Activated naive CD4-positive, alpha-beta T cell treated with Interleukin-2 at 50 U/mL for 16 hours (primary cell): ENCODE measurements at regions not wholly inside any gene's neighbourhood (a gene's known extent, or its start where the extent isn't known, plus 50 kb on each side); places are given as distances from the start of the nearest gene placed in this dataset.
"Not testable (repeated sequence)": the region's sequence is repeated elsewhere in the genome, so short reads cannot be mapped to it uniquely, and the experiment has no call there.

ENCODE experiments used
- DNase-seq: peaks from one replicate; pipeline ENCODE4 v3.0.0-alpha.2; 2020

DNA sequence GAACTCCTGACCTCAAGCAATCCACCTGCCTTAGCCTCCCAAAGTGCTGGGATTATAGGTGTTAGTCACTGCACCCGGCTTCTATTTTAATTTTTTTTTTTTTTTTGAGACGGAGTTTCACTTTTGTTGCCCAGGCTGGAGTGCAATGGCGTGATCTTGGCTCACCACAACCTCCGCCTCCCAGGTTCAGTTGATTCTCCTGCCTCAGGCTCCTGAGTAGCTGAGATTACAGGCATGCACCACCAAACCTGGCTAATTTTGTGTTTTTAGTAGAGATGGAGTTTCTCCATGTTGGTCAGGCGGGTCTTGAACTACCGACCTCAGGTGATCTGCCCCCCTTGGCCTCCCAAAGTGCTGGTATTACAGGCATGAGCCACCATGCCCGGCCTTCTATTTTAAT is 149.1 kb downstream of the MYCN start:
- not testable (repeated sequence) for DNase-seq

DNA sequence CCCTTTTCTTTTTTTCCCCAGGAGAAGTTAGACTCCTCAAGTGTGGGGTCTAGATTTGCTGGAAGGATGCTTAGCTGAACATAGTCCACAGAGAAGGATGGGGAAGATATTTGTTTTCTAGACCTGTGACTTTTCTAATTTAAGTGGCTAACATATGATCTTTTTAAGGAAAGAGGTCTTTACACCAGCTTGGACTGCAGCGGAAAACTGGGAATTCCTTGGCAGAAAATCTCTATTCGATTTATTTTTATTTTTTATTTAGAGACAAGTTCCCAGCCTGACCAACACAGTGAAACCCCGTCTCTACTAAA is 148.4 kb downstream of the MYCN start:
- no peak for DNase-seq

DNA sequence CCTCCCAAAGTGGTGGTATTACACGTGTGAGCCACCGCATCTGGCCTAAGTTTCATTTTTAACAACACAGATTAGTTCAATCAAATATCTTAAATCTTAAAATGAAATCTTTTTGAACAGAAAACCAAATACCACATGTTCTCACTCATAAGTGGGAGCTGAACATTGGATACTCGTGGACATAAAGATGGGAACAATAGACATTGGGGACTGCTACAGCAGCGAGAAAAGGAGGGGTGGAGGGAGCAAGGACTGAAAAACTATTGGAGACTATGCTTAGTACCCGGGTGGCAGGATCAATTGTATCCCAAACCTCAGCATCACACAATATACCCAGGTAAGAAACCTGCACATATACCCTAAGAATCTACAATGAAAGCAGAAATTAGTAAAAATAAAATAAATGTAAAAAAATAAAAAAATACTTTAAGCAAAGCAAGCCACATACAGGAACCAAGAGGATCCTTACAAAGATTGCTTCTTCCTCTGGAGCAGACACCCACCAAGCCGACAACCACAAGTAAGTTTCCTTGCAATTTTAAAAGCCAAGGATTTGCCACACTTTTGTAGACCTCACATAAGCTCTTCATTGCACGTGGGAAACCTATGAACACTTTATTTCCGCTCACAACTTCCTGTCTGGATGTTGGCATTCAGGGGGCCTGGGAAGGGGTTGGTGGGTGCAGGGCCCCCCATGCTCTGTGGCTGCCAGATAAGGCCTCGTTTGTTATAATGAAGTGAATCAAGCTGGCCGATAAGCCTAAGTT is 147.9 kb downstream of the MYCN start:
- no peak for DNase-seq

DNA sequence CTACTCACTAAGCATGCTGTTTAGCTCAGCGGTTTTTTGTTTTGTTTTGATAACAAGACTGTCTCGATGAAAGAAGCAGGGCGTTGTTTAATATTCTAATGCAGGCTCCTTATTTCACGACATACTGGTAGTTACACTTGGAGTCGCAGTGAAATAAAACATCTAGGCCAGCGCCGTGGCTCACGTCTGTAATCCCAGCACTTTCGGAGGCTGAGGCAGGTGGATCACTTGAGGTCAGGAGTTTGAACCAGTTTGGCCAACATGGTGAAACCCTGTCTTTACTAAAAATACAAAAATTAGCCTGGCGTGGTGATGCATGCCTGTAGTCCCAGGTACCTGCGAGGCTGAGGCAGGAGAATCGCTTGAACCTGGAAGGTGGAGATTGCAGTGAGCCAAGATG is 145.8 kb downstream of the MYCN start:
- not testable (repeated sequence) for DNase-seq

DNA sequence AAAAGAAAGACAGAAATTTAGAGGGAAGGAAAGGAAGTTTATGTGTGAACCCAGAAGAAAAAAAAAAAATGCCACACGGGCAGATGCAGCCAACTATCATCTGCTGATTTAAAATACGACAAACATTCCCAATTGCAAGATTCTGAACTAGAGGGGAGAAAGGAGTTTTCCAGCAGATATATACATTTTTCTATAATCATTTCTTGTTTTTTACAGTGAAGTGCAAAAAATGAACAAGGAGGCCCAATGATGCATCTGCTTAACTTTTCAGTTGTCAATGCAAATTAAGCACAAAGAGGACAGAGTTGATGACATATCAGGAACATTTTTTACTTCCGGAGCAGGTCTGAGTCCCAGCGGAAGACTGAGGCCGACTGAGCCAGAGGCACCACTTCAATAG is 144.7 kb downstream of the MYCN start:
- no peak for DNase-seq

DNA sequence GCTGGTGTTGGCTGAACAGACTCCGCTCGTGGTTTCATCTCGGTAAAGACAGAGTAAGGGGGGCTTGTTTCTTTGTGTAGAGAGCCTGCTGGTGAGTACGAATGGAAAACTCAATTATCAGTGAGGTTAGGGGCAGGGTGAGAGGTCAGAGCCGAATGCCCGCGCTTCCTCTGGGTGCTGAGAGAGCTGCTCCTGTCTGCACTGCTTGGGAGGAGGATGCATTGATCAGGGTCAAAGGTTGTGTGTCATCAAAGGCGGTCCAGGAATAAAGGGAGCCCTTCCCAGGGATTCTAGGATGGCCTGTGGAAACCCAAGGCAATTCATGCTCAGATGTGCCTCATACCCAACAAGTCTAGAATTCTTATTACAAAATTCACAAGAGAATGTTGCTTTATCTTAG is 143.9 kb downstream of the MYCN start:
- DNase-seq, result no peak

DNA sequence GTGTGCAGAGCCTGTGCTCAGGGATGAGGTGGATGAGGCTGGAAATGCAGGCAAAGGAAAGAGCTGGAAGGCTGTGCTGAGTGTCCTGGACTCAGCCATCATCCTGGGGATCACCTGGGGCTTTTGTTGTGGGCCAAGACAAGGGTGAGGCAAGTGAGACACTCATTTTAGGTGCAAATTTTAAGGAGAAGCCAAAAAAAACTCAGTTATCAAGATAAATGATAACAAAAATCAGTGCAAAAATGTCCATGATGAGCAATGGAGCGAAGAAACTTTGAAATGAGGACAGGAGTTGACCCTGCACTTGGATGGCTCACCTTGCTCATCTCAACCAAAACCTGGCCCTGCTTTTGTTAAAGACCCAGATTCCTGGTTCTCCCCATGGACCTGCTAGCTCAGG is 141.9 kb downstream of the MYCN start:
- DNase-seq, result no peak

DNA sequence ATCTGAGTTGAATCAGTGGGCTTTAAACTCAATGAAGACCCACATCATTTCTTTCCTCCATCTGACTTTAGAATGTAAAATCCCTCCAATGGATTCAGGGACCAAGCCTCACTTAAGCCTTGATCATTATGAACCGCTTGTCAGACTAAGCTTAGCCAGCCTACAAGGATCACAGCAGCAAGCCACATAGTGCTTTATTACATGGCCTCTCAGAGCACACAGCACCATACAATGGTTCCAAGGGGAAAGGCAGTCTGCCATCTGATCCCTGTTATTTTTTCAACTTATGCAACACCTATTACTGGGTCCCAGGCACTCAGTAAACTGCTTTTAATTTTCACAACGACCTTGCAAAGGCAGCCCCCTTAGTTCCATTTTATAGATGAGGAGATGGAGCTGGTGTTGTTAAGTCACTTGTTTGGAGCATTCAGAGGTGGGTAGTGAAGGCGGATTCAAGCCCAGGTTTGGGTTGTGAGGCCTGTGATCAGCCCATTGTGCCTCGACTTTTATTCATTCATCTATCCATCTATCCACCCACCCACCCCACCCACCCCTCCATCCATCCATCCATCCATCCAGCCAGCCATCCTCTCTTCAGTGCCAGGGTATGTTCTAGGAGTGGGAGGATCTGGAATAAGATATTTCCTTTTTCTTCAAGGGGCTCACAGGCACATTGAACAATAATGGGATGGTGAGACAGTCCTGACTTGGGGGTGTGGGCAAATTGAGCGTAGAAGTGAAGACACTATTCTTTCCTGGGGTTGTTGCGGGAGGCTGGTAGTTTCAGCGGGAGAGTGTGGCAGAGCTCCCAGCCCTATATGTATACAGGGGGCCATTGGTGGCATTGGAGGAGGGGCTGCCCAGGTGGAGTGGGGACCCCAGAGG is 141.2 kb downstream of the MYCN start:
- no peak for DNase-seq

DNA sequence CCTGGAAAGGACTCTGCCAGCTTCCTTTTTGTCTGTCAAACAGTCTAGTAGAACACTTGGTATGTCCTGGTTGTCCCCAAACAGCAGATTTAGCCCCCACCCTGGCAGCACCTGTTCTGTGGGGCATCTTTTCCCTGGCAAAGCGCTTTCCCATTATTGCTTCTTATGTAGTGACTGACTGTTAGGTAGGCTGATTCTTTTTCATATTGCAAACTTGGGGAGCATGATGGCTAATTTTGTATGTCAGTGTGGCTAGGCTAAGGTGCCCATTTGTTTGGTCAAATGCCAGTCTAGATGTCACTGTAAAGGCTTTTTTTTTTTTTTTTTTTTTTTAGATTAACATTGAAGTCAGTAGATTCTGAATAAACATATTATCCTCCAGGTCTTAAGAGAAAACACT is 140.2 kb downstream of the MYCN start:
- no peak for DNase-seq

DNA sequence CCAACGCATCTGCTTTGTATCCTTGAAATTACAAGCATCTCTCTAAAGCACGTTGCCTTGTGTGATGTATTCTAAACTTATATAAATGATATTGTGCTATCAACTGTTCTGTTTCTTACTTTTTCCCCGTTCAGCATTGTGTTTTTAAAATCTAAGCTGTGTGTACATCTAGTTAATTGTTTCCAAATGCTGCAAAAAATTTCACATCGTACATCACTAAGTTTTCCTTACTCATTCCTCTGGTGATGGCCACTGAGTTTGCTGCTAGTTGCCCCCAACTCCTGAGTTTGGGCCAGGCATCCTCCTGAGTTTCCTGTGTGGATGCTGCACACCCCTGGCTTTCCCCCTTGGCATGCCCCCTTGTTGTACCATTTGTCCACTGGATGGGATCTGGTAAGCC is 139.7 kb downstream of the MYCN start:
- no peak for DNase-seq

DNA sequence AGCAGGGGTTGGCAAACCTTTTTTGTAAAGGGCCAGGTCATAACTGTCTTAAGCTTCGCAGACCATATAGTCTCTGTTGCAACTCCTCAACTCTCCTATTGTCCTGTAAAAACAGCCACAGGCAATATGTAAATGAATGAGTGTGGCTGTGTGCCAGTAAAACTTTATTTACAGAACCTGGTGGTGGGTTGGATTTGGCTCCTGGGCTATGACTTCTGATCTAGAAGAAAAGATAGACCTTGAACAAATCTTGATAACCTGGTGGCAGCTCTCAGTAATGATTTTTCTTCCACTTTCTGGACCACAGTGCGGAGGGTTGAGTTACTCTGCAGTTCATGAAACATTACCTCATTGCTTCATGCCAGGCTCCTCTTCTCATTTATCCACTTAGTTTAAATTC is 139.3 kb downstream of the MYCN start:
- no peak for DNase-seq

DNA sequence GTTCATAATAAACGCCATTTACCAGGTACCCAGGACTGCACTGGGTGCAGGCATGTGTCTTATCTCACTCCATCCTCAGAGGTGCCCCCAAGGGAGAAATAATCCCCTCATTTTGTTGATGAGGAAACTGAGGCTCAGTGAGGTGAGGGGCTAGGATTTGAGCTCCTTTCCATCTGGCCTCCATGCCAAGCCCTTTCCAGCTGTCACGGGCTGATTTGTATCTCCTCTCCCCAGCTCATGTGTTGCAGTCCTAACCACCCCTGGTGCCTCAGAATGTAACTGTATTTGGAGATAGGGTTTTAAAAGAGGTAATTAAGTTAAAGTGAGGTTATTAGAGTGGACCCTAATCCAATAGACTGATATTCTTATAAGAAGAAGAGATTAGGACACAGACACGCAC is 137.3 kb downstream of the MYCN start:
- DNase-seq, result no peak

DNA sequence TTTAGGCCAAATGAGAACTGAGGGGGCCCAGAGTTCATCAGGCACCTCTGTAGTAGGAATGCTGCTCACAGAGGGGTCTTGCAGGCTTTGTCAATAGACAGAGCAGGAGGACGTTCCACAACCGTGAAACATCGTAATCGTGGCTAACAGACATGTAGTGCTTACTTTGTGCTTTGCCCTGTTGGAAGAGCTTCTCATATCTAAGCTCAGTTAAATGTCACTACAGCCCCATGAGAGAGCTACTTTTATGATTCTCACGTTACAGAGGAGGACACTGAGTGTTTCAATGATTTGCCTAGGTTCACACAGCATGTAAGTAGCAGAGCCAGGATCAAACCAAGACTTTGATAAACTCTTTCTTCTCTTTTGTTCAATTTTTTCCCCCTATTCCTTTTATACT is 136.6 kb downstream of the MYCN start:
- no peak for DNase-seq

DNA sequence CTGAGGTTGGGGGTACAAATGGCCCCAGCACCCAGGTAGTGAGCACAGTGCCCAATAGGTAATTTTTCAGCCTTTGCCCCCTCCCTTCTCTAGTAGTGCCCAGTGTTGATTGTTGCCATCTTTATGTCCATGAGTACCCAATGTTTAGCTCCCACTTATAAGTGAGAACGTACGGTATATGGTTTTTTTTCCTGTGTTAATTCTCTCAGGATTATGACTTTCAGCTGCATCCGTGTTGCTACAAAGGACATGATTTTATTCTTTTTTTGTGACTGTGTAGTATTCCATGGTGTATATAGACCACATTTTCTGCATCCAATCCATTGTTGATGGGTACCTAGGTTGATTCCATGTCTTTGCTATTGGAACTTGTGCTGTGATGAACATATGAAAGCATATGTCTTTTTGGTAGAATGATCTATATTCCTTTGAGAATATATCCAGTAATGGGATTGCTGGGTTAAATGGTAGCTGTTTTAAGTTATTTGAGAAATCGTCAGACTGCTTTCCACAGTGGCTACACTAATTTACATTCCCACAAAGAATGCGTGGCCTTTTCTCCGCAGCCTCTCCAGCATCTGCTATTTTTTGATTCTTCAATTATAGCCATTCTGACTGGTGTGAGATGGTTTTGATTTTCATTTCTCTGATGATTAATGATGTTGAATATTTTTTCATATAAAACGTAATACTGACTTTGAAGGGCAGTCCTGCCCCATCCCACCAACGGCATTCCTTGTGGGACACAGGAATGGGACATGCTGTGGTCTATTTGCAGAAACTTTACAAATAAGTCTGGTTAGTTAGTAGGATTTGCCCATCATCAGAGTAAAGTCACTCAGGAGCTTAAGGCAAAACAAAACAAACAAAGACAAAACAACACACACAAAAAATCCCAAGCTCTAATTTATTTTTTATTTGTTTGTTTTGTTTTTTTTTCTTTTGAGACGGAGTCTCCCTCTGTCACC is 135.0 kb downstream of the MYCN start:
- DNase-seq, result no peak

DNA sequence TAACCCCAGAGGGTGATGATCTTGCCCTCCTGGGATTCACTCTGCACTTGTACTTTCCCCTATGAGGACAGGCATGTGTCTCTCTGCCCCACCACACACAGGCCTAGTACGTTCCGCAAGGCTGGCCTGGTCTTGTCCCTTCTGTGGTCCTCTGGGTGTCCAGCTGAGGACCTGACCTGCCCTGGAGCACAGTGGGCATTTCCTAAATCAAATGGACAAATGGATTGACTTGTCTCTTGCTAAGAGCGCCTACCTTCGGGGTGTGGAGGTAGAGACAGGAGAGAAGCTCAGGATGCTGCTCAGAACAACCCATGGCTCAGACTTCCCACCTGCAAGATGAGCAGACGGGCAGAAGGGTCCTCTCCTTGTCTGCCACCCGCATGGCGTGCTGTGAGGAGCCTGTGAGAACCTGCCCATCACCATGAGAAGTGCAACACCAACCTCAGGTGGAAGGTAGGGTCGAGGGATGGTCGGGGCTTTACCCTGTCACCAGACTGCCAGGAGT is 133.6 kb downstream of the MYCN start:
- no peak for DNase-seq

DNA sequence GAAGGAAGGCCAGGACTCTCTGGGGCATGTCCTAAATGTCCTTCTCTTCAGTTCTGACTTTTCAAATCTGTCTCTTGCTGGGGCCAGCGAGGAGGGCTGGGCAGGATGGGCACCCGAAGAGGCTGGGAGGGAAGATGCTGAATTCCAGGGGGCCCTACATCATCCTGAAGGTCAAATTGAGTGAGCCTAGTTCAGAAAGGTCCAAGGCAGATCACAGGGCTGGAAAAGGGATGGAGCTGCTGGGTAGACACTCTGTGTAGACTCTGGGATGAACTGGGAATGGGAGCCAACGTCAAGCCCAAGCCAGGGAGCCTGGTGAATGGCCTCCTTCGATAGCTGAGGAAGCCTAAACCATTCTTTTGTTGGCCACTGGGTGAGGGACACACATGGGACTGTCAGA is 133.1 kb downstream of the MYCN start:
- DNase-seq, result no peak

DNA sequence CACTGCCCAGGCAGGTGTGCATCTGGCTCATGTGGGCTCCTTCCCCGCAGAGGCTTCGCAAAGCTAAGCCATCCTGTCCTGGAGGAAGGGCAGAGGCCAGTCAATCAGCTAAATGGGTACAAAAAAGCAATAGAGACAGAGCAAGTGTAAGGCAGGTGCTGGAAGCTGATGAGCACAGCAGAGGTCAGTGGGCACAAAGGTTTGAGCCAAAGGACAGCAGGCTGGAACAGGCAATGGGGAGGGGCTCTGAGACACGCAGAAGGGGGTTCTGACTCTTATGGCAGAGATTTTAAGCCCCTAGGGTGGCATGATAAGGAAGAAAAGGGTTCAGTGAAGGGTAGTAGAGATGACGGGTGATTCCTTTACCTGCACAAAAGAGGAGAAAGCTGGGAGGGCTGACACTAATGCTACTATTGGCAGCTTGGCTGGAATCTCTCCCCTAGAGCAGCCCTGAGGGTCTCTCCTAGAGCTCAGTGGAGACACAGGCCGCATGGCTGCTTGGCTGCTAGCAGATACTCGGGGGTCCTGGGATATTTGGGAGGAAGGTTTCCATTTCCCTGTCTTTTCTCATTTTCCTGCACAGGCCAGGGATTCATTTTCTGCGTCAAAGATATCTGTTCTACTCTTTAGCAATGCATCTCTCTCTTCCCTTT is 132.4 kb downstream of the MYCN start:
- no peak for DNase-seq

DNA sequence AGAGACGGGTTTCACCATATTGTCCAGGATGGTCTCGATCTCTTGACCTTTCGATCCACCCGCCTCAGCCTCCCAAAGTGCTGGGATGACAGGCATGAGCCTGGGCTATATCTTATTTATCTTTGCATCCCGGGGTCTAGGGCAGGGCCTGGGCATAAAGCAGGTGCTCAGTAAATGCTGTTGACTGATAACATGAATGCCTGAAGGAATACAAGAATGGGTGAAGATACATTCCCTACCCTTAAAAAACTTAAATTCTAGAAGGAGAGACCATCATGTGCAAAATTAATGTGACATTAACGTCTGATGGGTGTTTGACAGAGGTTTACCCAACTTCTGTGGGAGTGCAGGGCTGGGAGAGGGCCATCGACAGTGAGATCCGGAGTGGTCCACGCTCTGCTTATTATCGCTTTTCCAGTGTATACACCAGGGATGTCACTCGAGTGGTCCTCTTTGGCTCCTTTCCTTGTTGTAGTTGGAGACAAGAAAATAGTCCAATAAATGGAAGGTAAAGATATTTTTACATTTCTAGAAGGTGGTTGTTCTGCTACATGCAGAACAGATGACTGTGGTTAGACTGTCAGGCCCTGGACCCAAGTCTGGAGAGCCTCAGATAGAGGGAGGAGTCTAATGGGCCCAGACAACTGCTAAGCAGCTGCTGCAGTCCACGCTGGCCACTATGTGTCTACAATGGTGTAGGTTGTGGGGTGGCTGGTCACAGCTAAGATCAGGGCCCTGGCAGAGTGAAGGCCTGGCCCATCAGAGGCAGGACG is 131.7 kb downstream of the MYCN start:
- no peak for DNase-seq

DNA sequence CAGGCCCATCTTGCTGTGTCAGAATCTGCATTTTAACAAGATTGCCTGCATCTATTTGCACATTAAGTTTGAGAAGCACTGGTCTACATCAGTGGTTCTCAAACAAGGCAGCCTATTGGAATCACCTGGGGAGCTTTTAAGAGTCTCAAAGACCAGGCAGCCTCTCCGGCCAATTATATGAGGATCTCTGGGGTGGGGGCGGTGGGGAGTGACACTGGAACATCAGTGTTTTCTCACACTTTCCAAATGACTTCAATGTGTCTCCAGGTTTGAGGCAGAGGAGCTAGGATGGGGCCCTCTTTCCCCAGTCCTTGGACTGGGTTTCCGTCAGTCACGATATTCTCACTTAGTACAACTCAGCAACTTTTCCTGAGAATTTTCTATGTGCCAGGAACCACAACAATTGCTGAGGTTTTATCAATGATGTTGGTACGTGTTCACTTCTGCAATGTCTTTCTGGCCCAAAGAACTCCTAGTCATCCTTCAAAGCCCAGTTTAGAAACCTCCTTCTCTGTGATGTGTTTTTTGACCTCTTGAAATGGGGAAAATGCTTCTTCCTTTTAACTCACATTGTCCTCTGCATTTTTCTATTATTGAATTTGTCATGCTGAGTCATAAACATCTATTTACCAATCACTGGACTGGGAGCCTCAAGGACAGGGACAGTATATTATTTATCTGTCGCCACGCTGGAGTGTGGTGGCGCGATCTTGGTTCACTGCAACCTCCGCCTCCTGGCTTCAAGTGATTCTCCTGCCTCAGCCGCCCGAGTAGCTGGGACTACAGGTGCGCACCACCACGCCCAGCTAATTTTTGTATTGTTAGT is 130.9 kb downstream of the MYCN start:
- DNase-seq, result no peak

DNA sequence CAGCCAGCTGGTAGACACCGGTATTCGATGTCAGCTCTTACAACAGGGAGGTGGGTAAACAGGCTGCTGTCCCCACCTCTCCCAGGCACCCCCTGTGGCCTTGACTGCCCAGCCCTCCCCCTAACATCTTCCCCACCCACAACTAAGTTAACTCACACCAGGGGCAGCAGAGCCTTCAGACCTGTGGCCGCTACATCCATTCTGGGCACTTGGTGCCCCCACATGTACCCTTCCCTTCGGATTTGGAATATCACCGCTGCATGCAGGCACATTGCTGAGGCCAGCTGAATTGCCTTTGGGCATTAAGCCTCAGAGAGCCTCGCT is 130.3 kb downstream of the MYCN start:
- DNase-seq, result no peak
